Loucy (cell line): ENCODE measurements at regions not wholly inside any gene's neighbourhood (a gene's known extent, or its start where the extent isn't known, plus 50 kb on each side); places are given as distances from the start of the nearest gene placed in this dataset.

ENCODE experiments used
- CTCF ChIP-seq: fragments of 200-600 bp; sonication (generic); conservative IDR thresholded peaks from 2 replicates; pipeline ENCODE4 v1.5.1; 2014; ENCODE audit warnings: mild to moderate bottlenecking, antibody characterized with exemption, low read length
- EZH2phosphoT487 ChIP-seq: fragments of 200-600 bp; IDR thresholded peaks from 2 replicates; pipeline ENCODE4 v1.6.1; 2018; ENCODE audit warnings: antibody characterized with exemption, mild to moderate bottlenecking, moderate library complexity, borderline replicate concordance

GRCh38 chr3:159672728-159673688, 315.6 kb upstream of the IL12A start:
- TF ChIP-seq CTCF (no peak), EZH2phosphoT487 (no peak)
